ENCODE measurements at regions not wholly inside any gene's neighbourhood (a gene's known extent, or its start where the extent isn't known, plus 50 kb on each side); places are given as distances from the start of the nearest gene placed in this dataset.

GRCh38 chr9:26412446-26412845 is 480.2 kb downstream of the CAAP1 start:
- H3K4me1 Mint-ChIP-seq: no peaks in the 10 kb centered on the region
- no peak overlapping the region for H3K4me3 Mint-ChIP-seq
- no peaks in the 10 kb centered on the region for H3K9me3 Mint-ChIP-seq
- no peaks in the 10 kb centered on the region for H3K27me3 Mint-ChIP-seq (ENCODE audit: low read depth)
- no peak for DNase-seq (ENCODE audit: low read depth, low spot score)
- no peak overlapping the region for H3K27ac Mint-ChIP-seq (ENCODE audit: unreplicated experiment)
- TF ChIP-seq CTCF (conservative IDR thresholded peaks at IDR 0.05): no peak
- no peaks in the 10 kb centered on the region for H3K36me3 Mint-ChIP-seq (ENCODE audit: low read depth)

- Mint-ChIP-seq H3K9me3 (no peaks in the 10 kb centered on the region), H3K4me1 (no peaks in the 10 kb centered on the region), H3K36me3 (ENCODE audit: low read depth) (no peaks in the 10 kb centered on the region), H3K27ac (ENCODE audit: unreplicated experiment) (no peak overlapping the region), H3K27me3 (ENCODE audit: low read depth) (peaks cover 2% of the 10 kb centered on the region), H3K4me3 (no peak overlapping the region)
- DNase-seq (ENCODE audit: low read depth, low spot score): no peak
- TF ChIP-seq CTCF (conservative IDR thresholded peaks at IDR 0.05): no peak
Measured at GRCh38 chr9:26406676-26407075, 485.9 kb downstream of the CAAP1 start.

- no peak for TF ChIP-seq CTCF (conservative IDR thresholded peaks at IDR 0.05)
- Mint-ChIP-seq H3K27me3 (ENCODE audit: low read depth) (no peaks in the 10 kb centered on the region), H3K36me3 (ENCODE audit: low read depth) (no peaks in the 10 kb centered on the region), H3K27ac (ENCODE audit: unreplicated experiment) (no peak overlapping the region), H3K9me3 (no peaks in the 10 kb centered on the region), H3K4me1 (no peaks in the 10 kb centered on the region), H3K4me3 (no peak overlapping the region)
- no peak for DNase-seq (ENCODE audit: low read depth, low spot score)
Measured at GRCh38 chr9:26399556-26399955, 493.0 kb downstream of the CAAP1 start.

- H3K4me1 Mint-ChIP-seq: no peaks in the 10 kb centered on the region
- H3K9me3 Mint-ChIP-seq: peaks cover 10% of the 10 kb centered on the region
- peaks cover 6% of the 10 kb centered on the region for H3K36me3 Mint-ChIP-seq (ENCODE audit: low read depth)
- H3K27me3 Mint-ChIP-seq (ENCODE audit: low read depth): no peaks in the 10 kb centered on the region
- no peak overlapping the region for H3K27ac Mint-ChIP-seq (ENCODE audit: unreplicated experiment)
- DNase-seq (ENCODE audit: low read depth, low spot score): no peak
- no peak for TF ChIP-seq CTCF (conservative IDR thresholded peaks at IDR 0.05)
- no peak overlapping the region for H3K4me3 Mint-ChIP-seq
Measured at GRCh38 chr9:26394025-26394424, 498.6 kb downstream of the CAAP1 start.

GRCh38 chr9:26392639-26393038 is 500.0 kb downstream of the CAAP1 start:
- DNase-seq (ENCODE audit: low read depth, low spot score): no peak
- no peak for TF ChIP-seq CTCF (conservative IDR thresholded peaks at IDR 0.05)
- Mint-ChIP-seq H3K9me3 (peaks cover 10% of the 10 kb centered on the region), H3K27me3 (ENCODE audit: low read depth) (no peaks in the 10 kb centered on the region), H3K4me3 (no peak overlapping the region), H3K4me1 (no peaks in the 10 kb centered on the region), H3K27ac (ENCODE audit: unreplicated experiment) (no peak overlapping the region), H3K36me3 (ENCODE audit: low read depth) (peaks cover 6% of the 10 kb centered on the region)

- H3K27ac Mint-ChIP-seq (ENCODE audit: unreplicated experiment): no peak overlapping the region
- H3K27me3 Mint-ChIP-seq (ENCODE audit: low read depth): no peaks in the 10 kb centered on the region
- no peak for TF ChIP-seq CTCF (conservative IDR thresholded peaks at IDR 0.05)
- H3K4me3 Mint-ChIP-seq: no peak overlapping the region
- DNase-seq (ENCODE audit: low read depth, low spot score): no peak
- no peaks in the 10 kb centered on the region for H3K4me1 Mint-ChIP-seq
- peaks cover 6% of the 10 kb centered on the region for H3K36me3 Mint-ChIP-seq (ENCODE audit: low read depth)
- peaks cover 10% of the 10 kb centered on the region for H3K9me3 Mint-ChIP-seq
Measured at GRCh38 chr9:26391036-26391435, 501.6 kb downstream of the CAAP1 start.
